ENCODE measurements at regions not wholly inside any gene's neighbourhood (a gene's known extent, or its start where the extent isn't known, plus 50 kb on each side); places are given as distances from the start of the nearest gene placed in this dataset.
"Not testable (repeated sequence)": the region's sequence is repeated elsewhere in the genome, so short reads cannot be mapped to it uniquely, and the experiment has no call there.

- DNase-seq (ENCODE audit: low read depth in 2 of 2), result no peak
These were observed 904.3 kb upstream of the GRIA3 start for GRCh38 chrX:122279746-122280145.

GRCh38 chrX:122299822-122300221, 884.3 kb upstream of the GRIA3 start:
- DNase-seq (ENCODE audit: low read depth in 2 of 2), result not testable (repeated sequence)

GRCh38 chrX:122301491-122301890, 882.6 kb upstream of the GRIA3 start:
- DNase-seq (ENCODE audit: low read depth in 2 of 2), result no peak

GRCh38 chrX:122303761-122304160, 880.3 kb upstream of the GRIA3 start:
- no peak for DNase-seq (ENCODE audit: low read depth in 2 of 2)

GRCh38 chrX:122344816-122345215, 839.3 kb upstream of the GRIA3 start:
- no peak for DNase-seq (ENCODE audit: low read depth in 2 of 2)

- DNase-seq (ENCODE audit: low read depth in 2 of 2), result no peak
These were observed 820.8 kb upstream of the GRIA3 start for GRCh38 chrX:122363112-122363795.

- DNase-seq (ENCODE audit: low read depth in 2 of 2), result not testable (repeated sequence)
These were observed 808.5 kb upstream of the GRIA3 start for GRCh38 chrX:122375533-122375932.

GRCh38 chrX:122389005-122389404, 795.1 kb upstream of the GRIA3 start:
- no peak for DNase-seq (ENCODE audit: low read depth in 2 of 2)

GRCh38 chrX:122418758-122419157, 765.3 kb upstream of the GRIA3 start:
- DNase-seq (ENCODE audit: low read depth in 2 of 2), result no peak

GRCh38 chrX:122421434-122422121, 762.5 kb upstream of the GRIA3 start:
- no peak for DNase-seq (ENCODE audit: low read depth in 2 of 2)

GRCh38 chrX:122422547-122422946, 761.5 kb upstream of the GRIA3 start:
- no peak for DNase-seq (ENCODE audit: low read depth in 2 of 2)

GRCh38 chrX:122434942-122435341, 749.1 kb upstream of the GRIA3 start:
- no peak for DNase-seq (ENCODE audit: low read depth in 2 of 2)

GRCh38 chrX:122439831-122440230, 744.2 kb upstream of the GRIA3 start:
- DNase-seq (ENCODE audit: low read depth in 2 of 2), result no peak

- DNase-seq (ENCODE audit: low read depth in 2 of 2), result no peak
These were observed 743.2 kb upstream of the GRIA3 start for GRCh38 chrX:122440832-122441231.

- DNase-seq (ENCODE audit: low read depth in 2 of 2), result no peak
These were observed 742.6 kb upstream of the GRIA3 start for GRCh38 chrX:122441451-122441850.

- DNase-seq (ENCODE audit: low read depth in 2 of 2), result no peak
These were observed 738.6 kb upstream of the GRIA3 start for GRCh38 chrX:122445466-122445865.

- DNase-seq (ENCODE audit: low read depth in 2 of 2), result no peak
These were observed 719.7 kb upstream of the GRIA3 start for GRCh38 chrX:122464341-122464740.

GRCh38 chrX:122475306-122475705, 708.8 kb upstream of the GRIA3 start:
- no peak for DNase-seq (ENCODE audit: low read depth in 2 of 2)

GRCh38 chrX:122500556-122500955, 683.5 kb upstream of the GRIA3 start:
- no peak for DNase-seq (ENCODE audit: low read depth in 2 of 2)

- DNase-seq (ENCODE audit: low read depth in 2 of 2), result no peak
These were observed 682.4 kb upstream of the GRIA3 start for GRCh38 chrX:122501652-122502051.

GRCh38 chrX:122504026-122504425, 680.1 kb upstream of the GRIA3 start:
- DNase-seq (ENCODE audit: low read depth in 2 of 2), result no peak

- no peak for DNase-seq (ENCODE audit: low read depth in 2 of 2)
These were observed 671.5 kb upstream of the GRIA3 start for GRCh38 chrX:122512561-122513072.

- DNase-seq (ENCODE audit: low read depth in 2 of 2), result no peak
These were observed 666.3 kb upstream of the GRIA3 start for GRCh38 chrX:122517786-122518185.
